Adrenal gland (tissue), 5 donors: ENCODE measurements at regions not wholly inside any gene's neighbourhood (a gene's known extent, or its start where the extent isn't known, plus 50 kb on each side); places are given as distances from the start of the nearest gene placed in this dataset.
"Not testable (repeated sequence)": the region's sequence is repeated elsewhere in the genome, so short reads cannot be mapped to it uniquely, and the experiment has no call there.

Source experiments
- POLR2A ChIP-seq, 2 donors: fragments of 450-650 bp; IDR thresholded peaks; one replicate each; pipeline ENCODE4 v1.6.1; 2017; ENCODE audit warnings: antibody characterized with exemption in 2 of 2, mild to moderate bottlenecking in 2 of 2, moderate library complexity in 1 of 2
- TF ChIP-seq, protein P1 (sequence below), 6 experiments: fragments of 450-650 bp in 4 of 6; fragments of 200-600 bp in 2 of 6; sonication (generic) in 1 of 6; IDR thresholded peaks; 1 replicate in 5 of 6; 2 replicates in 1 of 6; pipeline versions ENCODE4 v1.5.1 to v1.8.0; 2016 to 2021; ENCODE audit warnings: antibody characterized with exemption in 6 of 6, mild to moderate bottlenecking in 2 of 6, moderate library complexity in 1 of 6
- donor health status: DM: no; HTN: no; CAD: no.

DNA sequence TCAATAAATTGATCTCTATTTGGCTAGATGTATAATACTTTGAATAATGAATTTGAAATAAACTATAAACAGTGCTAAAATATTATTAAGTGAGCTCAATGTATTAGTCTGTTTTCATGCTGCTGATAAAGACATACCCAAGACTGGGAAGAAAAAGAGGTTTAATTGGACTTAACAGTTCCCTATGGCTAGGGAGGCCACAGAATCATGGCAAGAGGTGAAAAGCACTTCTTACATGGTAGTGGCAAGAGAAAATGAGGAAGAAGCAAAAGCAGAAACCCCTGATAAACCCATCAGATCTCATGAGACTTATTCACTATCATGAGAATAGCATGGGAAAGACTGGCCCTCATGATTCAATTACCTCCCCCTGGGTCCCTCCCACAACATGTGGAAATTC is 2092.4 kb upstream of the ACO1 start:
- TF ChIP-seq, protein P1, sequence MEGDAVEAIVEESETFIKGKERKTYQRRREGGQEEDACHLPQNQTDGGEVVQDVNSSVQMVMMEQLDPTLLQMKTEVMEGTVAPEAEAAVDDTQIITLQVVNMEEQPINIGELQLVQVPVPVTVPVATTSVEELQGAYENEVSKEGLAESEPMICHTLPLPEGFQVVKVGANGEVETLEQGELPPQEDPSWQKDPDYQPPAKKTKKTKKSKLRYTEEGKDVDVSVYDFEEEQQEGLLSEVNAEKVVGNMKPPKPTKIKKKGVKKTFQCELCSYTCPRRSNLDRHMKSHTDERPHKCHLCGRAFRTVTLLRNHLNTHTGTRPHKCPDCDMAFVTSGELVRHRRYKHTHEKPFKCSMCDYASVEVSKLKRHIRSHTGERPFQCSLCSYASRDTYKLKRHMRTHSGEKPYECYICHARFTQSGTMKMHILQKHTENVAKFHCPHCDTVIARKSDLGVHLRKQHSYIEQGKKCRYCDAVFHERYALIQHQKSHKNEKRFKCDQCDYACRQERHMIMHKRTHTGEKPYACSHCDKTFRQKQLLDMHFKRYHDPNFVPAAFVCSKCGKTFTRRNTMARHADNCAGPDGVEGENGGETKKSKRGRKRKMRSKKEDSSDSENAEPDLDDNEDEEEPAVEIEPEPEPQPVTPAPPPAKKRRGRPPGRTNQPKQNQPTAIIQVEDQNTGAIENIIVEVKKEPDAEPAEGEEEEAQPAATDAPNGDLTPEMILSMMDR (IDR thresholded peaks at IDR 0.05) = not testable (repeated sequence)
- not testable (repeated sequence) for TF ChIP-seq POLR2A (IDR thresholded peaks at IDR 0.05)
